ENCODE measurements at regions not wholly inside any gene's neighbourhood (a gene's known extent, or its start where the extent isn't known, plus 50 kb on each side); places are given as distances from the start of the nearest gene placed in this dataset.

DNA sequence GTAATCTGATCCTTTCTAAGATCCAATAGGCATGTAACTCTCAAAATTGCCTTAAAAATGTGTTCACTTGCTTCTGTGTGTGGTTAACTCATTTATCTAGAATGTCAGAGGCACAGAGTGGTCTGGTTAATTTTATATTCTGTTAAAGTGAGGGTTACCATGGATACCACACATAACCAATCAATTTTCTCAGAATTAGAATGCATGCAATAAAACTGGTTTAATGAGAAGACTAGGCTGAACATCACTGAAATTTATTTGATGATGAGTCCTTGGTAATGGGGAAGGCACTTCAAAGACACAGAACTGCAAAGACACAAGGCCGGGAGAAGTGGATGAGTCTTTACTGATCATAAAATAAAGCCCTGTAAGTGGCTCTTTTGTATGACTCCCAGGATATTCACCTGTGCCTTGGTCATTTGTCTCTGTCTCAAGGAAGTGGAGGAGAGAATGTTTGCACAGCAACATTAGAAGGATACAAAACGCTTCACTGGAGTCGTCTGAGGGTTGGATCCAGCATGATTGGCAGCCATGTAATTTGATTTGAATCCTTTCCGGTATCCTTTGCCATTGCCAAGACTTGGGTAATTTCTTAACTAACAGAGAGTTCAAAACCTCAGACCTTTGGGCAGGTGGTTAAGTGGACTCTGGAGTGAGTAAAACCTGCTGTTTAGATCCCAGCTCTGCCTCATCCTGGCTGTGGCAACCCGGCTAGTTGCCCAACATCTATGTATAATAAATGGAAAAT is 94.0 kb upstream of the RBPJ start:
- ChIA-PET POLR2A (ENCODE audit: partially characterized antibody) (no interaction called here), CTCF (ENCODE audit: partially characterized antibody) (no interaction called here)
- H3K4me2 ChIP-seq (ENCODE audit: insufficient read depth in 1 of 2, low read depth in 2 of 2, low read length in 2 of 2): no peak overlapping the region
- no peak overlapping the region for H2BK20ac ChIP-seq (ENCODE audit: low read length)
- no peak overlapping the region for H3K4me3 ChIP-seq (ENCODE audit: extremely low read depth in 1 of 4, insufficient read depth in 2 of 4, low read depth in 3 of 4, low read length in 4 of 4)
- H3K4me1 ChIP-seq (replicated peaks in 1 of 4; ENCODE audit: control insufficient read depth in 3 of 4, insufficient read depth in 4 of 4, low read length in 3 of 4): no peaks in the 10 kb centered on the region
- H3K79me2 ChIP-seq (ENCODE audit: control insufficient read depth in 1 of 2, insufficient read depth in 2 of 2, low read length in 2 of 2): no peaks in the 10 kb centered on the region
- TF ChIP-seq TAF1 (IDR thresholded peaks at IDR 0.05; ENCODE audit: low read depth, low read length) (no peak), ASH2L (IDR thresholded peaks at IDR 0.05; ENCODE audit: low read length) (no peak), GABPA (IDR thresholded peaks at IDR 0.05; ENCODE audit: borderline replicate concordance, insufficient read depth, low read length) (no peak), FOSL1 (IDR thresholded peaks at IDR 0.05; ENCODE audit: insufficient read depth, low read depth, low read length) (no peak), CEBPB (IDR thresholded peaks at IDR 0.05; ENCODE audit: low read depth, low read length) (no peak)
- H3K9me3 ChIP-seq (ENCODE audit: insufficient read depth in 2 of 2, low read depth in 1 of 2, low read length in 1 of 2): no peaks in the 10 kb centered on the region
- no peak overlapping the region for H3K23ac ChIP-seq (ENCODE audit: insufficient read length)
- no peak overlapping the region for H3K14ac ChIP-seq (ENCODE audit: insufficient read length)
- H3K36me3 ChIP-seq (ENCODE audit: control insufficient read depth in 2 of 4, insufficient read depth in 4 of 4, low read length in 3 of 4): no peaks in the 10 kb centered on the region
- no peak overlapping the region for H2BK5ac ChIP-seq (ENCODE audit: low read depth, low read length)
- no peak overlapping the region for H3K18ac ChIP-seq (ENCODE audit: extremely low read depth, low read length)
- FAIRE-seq (no peak), DNase-seq (ENCODE audit: low read depth in 1 of 2, low spot score in 2 of 2) (no peak)
- no peak overlapping the region for H4K5ac ChIP-seq (ENCODE audit: insufficient read length, low read depth, low read length)
- H3K23me2 ChIP-seq (ENCODE audit: low read depth, low read length): no peaks in the 10 kb centered on the region
- no peaks in the 10 kb centered on the region for H3K27me3 ChIP-seq (replicated peaks in 1 of 4; ENCODE audit: control insufficient read depth in 3 of 4, extremely low read depth in 1 of 4, insufficient read depth in 3 of 4, low read length in 3 of 4)
- H3K79me1 ChIP-seq (ENCODE audit: low read depth, low read length): no peaks in the 10 kb centered on the region
- H2AFZ ChIP-seq (ENCODE audit: low read length): 0 out of 2 replicates have a peak overlapping the region, but pooled peaks have one; percentile 36
- 87% methylated on average over 5 of the region's 5 CpGs; no CpG with 5 or more reads in 1 of the 2 experiments for WGBS, 2 experiments (ENCODE audit: extremely low coverage in 1 of 2, insufficient coverage in 1 of 2, insufficient read length in 1 of 2, insufficient replicate concordance in 2 of 2, low coverage in 1 of 2, low lambda C conversion rate in 2 of 2, missing lambda C conversion rate in 1 of 2)
- H3K56ac ChIP-seq (replicated peaks; ENCODE audit: insufficient read length, low read depth, low read length): no peak overlapping the region
- H2BK120ac ChIP-seq (replicated peaks; ENCODE audit: low read depth, low read length): no peak overlapping the region
- no peak overlapping the region for H2BK12ac ChIP-seq (ENCODE audit: low read depth, low read length)
- no peak overlapping the region for H4K8ac ChIP-seq (ENCODE audit: extremely low read depth, insufficient read depth, low read length)
- no peak overlapping the region for H2AK5ac ChIP-seq (ENCODE audit: low read depth, low read length)
- H4K91ac ChIP-seq (replicated peaks; ENCODE audit: insufficient read length, low read length): no peak overlapping the region
- H2BK15ac ChIP-seq (ENCODE audit: low read length): no peak overlapping the region
- H3K27ac ChIP-seq (ENCODE audit: low read depth, low read length): no peak overlapping the region
- no peak overlapping the region for H3K4ac ChIP-seq (replicated peaks; ENCODE audit: insufficient read length, low read depth, low read length)
- no peak overlapping the region for H3K9ac ChIP-seq (replicated peaks in 1 of 4; ENCODE audit: extremely low read depth in 1 of 4, low read depth in 3 of 4, low read length in 3 of 4)
- no peaks in the 10 kb centered on the region for H4K20me1 ChIP-seq (replicated peaks in 1 of 2; ENCODE audit: control insufficient read depth in 1 of 2, insufficient read depth in 2 of 2, low read length in 2 of 2)

All from H1 (cell line).